Type B pancreatic cell (in vitro differentiated cells): ENCODE measurements at regions not wholly inside any gene's neighbourhood (a gene's known extent, or its start where the extent isn't known, plus 50 kb on each side); places are given as distances from the start of the nearest gene placed in this dataset.

ENCODE experiments used
- DNase-seq: peaks from one replicate; pipeline ENCODE4 v3.0.0; 2021; ENCODE audit warnings: mixed read lengths; ENCODE audit not compliant: unreplicated experiment; ENCODE audit errors: extremely low spot score
- H3K27ac Mint-ChIP-seq: 2 replicates; pipeline ENCODE4 v1.8.0; 2021; ENCODE audit warnings: mild to moderate bottlenecking, mixed read lengths
- H3K27me3 Mint-ChIP-seq: 2 replicates; pipeline ENCODE4 v1.8.0; 2021; ENCODE audit warnings: mixed read lengths
- H3K36me3 Mint-ChIP-seq: 2 replicates; pipeline ENCODE4 v1.8.0; 2021; ENCODE audit warnings: mixed read lengths
- H3K4me1 Mint-ChIP-seq: one replicate; pipeline ENCODE4 v1.8.0; 2021; ENCODE audit warnings: mixed read lengths; ENCODE audit not compliant: unreplicated experiment
- H3K4me3 Mint-ChIP-seq: 2 replicates; pipeline ENCODE4 v1.8.0; 2021; ENCODE audit warnings: mild to moderate bottlenecking, mixed read lengths
- H3K9me3 Mint-ChIP-seq: 2 replicates; pipeline ENCODE4 v1.8.0; 2021; ENCODE audit warnings: mixed read lengths
- CTCF ChIP-seq: fragments of 200-600 bp; sonication (generic); conservative IDR thresholded peaks from 2 replicates; pipeline ENCODE4 v1.5.0; 2021; ENCODE audit warnings: antibody characterized with exemption, mild to moderate bottlenecking

- Mint-ChIP-seq H3K4me1 (no peaks in the 10 kb centered on the region), H3K27me3 (peaks cover 2% of the 10 kb centered on the region)
Measured at GRCh38 chr4:180363815-180364214, 1879.4 kb upstream of the TENM3 start.

GRCh38 chr4:180372691-180373090 is 1870.5 kb upstream of the TENM3 start:
- H3K4me1 Mint-ChIP-seq: no peaks in the 10 kb centered on the region
- H3K9me3 Mint-ChIP-seq: no peaks in the 10 kb centered on the region
- no peak for TF ChIP-seq CTCF
- no peaks in the 10 kb centered on the region for H3K36me3 Mint-ChIP-seq
- DNase-seq: no peak
- H3K27me3 Mint-ChIP-seq: peaks cover 2% of the 10 kb centered on the region
- H3K4me3 Mint-ChIP-seq: no peak overlapping the region
- no peak overlapping the region for H3K27ac Mint-ChIP-seq

More at GRCh38 chr4:180363815-180364214, 1879.4 kb upstream of the TENM3 start:
- DNase-seq: no peak
- Mint-ChIP-seq H3K4me3 (no peak overlapping the region), H3K9me3 (no peaks in the 10 kb centered on the region), H3K27ac (no peak overlapping the region), H3K36me3 (no peaks in the 10 kb centered on the region)
- no peak for TF ChIP-seq CTCF

GRCh38 chr4:180377741-180378140 is 1865.5 kb upstream of the TENM3 start:
- Mint-ChIP-seq H3K27me3 (no peaks in the 10 kb centered on the region), H3K4me3 (no peak overlapping the region), H3K4me1 (peaks cover 9% of the 10 kb centered on the region), H3K27ac (no peak overlapping the region), H3K36me3 (no peaks in the 10 kb centered on the region), H3K9me3 (no peaks in the 10 kb centered on the region)
- no peak for TF ChIP-seq CTCF
- no peak for DNase-seq

GRCh38 chr4:180380733-180381132 is 1862.5 kb upstream of the TENM3 start:
- no peaks in the 10 kb centered on the region for H3K9me3 Mint-ChIP-seq
- H3K36me3 Mint-ChIP-seq: no peaks in the 10 kb centered on the region
- H3K4me3 Mint-ChIP-seq: no peak overlapping the region

GRCh38 chr4:180391613-180392012 is 1851.6 kb upstream of the TENM3 start:
- DNase-seq: no peak
- peaks cover 5% of the 10 kb centered on the region for H3K9me3 Mint-ChIP-seq
- no peaks in the 10 kb centered on the region for H3K27me3 Mint-ChIP-seq
- no peak overlapping the region for H3K4me3 Mint-ChIP-seq
- no peaks in the 10 kb centered on the region for H3K4me1 Mint-ChIP-seq
- H3K36me3 Mint-ChIP-seq: no peaks in the 10 kb centered on the region
- no peak overlapping the region for H3K27ac Mint-ChIP-seq
- TF ChIP-seq CTCF: no peak

More at GRCh38 chr4:180380733-180381132, 1862.5 kb upstream of the TENM3 start:
- Mint-ChIP-seq H3K27me3 (no peaks in the 10 kb centered on the region), H3K27ac (no peak overlapping the region), H3K4me1 (peaks cover 9% of the 10 kb centered on the region)
- DNase-seq: no peak
- TF ChIP-seq CTCF: no peak

GRCh38 chr4:180394312-180394711 is 1848.9 kb upstream of the TENM3 start:
- DNase-seq: no peak
- Mint-ChIP-seq H3K4me1 (no peaks in the 10 kb centered on the region), H3K27me3 (no peaks in the 10 kb centered on the region), H3K4me3 (no peak overlapping the region), H3K9me3 (peaks cover 5% of the 10 kb centered on the region), H3K36me3 (no peaks in the 10 kb centered on the region), H3K27ac (no peak overlapping the region)
- no peak for TF ChIP-seq CTCF
